GM12878 (cell line): ENCODE measurements at regions not wholly inside any gene's neighbourhood (a gene's known extent, or its start where the extent isn't known, plus 50 kb on each side); places are given as distances from the start of the nearest gene placed in this dataset.

Experiments
- ATAC-seq: fragments of 200-7000 bp; cut with Tn5 transposase; 3 replicates; pipeline ENCODE4 v1.9.1; 2020; ENCODE audit warnings: mild to moderate bottlenecking, moderate library complexity
- BruUV-seq: library from RNA; stranded (reverse); fragments of 400-500 nt; replicated peaks from 2 replicates; lab custom pipeline; 2021; lab: Mats Ljungman, UMichigan
- CTCF ChIA-PET: fragments of 300-600 bp; sonication (Branson Sonifier 250); formaldehyde crosslinking; extraction: SDS; loops from one replicate; lab custom pipeline; 2021; ENCODE audit warnings: inconsistent platforms; lab: Yijun Ruan, JAX
- POLR2A ChIA-PET: fragments of 350-600 bp; formaldehyde crosslinking; extraction: SDS; loops from one replicate; lab custom pipeline; 2021; ENCODE audit warnings: inconsistent platforms; lab: Charles Lee
- RAD21 ChIA-PET: fragments of 300-600 bp; sonication (Branson Sonifier 250); formaldehyde crosslinking; loops from one replicate; lab custom pipeline; 2023; ENCODE audit warnings: antibody characterized with exemption; ENCODE audit not compliant: unreplicated experiment; lab: Charles Lee
- SMC1A ChIA-PET: fragments of 300-600 bp; sonication (Branson Sonifier 250); formaldehyde crosslinking; loops from one replicate; lab custom pipeline; 2023; ENCODE audit not compliant: unreplicated experiment, uncharacterized antibody; lab: Charles Lee
- DNase-seq: peaks from one replicate; pipeline ENCODE4 v3.0.0-alpha.2; 2011; ENCODE audit warnings: low read depth, low spot score
- FAIRE-seq: peaks from 3 replicates; lab custom pipeline; 2011; peaks lifted over from hg19 to GRCh38; lab: Jason Lieb, UNC
- H2AFZ ChIP-seq: 2 replicates; pipeline ENCODE4 v1.6.0; 2011; ENCODE audit warnings: low read depth, low read length, control low read depth; ENCODE audit not compliant: control insufficient read depth
- H3K27ac ChIP-seq: 2 replicates; pipeline ENCODE4 v1.5.1; 2011; ENCODE audit warnings: control low read depth; ENCODE audit not compliant: control insufficient read depth, insufficient read depth
- H3K27me3 ChIP-seq, 2 experiments: replicated peaks in 1 of 2; 2 replicates each; pipeline versions ENCODE4 v1.6.0 to v1.6.1; 2011; ENCODE audit warnings: low read length in 1 of 2; ENCODE audit not compliant: control insufficient read depth in 2 of 2, insufficient read depth in 2 of 2
- H3K36me3 ChIP-seq, 2 experiments: 2 replicates each; pipeline ENCODE4 v1.5.1; 2011; ENCODE audit warnings: low read length in 1 of 2; ENCODE audit not compliant: control insufficient read depth in 2 of 2, insufficient read depth in 2 of 2
- H3K4me1 ChIP-seq: 2 replicates; pipeline ENCODE4 v1.6.1; 2011; ENCODE audit warnings: mild to moderate bottlenecking, low read length, moderate library complexity, mixed read lengths; ENCODE audit not compliant: control insufficient read depth, insufficient read depth
- H3K4me2 ChIP-seq: 2 replicates; pipeline ENCODE4 v1.6.0; 2011; ENCODE audit warnings: control low read depth; ENCODE audit not compliant: control insufficient read depth, insufficient read depth
- H3K4me3 ChIP-seq: fragments of 200-600 bp; sonication (generic); 2 replicates; pipeline ENCODE4 v1.5.1; 2016
- H3K79me2 ChIP-seq: 2 replicates; pipeline ENCODE4 v1.6.0; 2011; ENCODE audit warnings: low read length; ENCODE audit not compliant: control insufficient read depth, insufficient read depth
- H3K9ac ChIP-seq: 2 replicates; pipeline ENCODE4 v1.8.0; 2011; ENCODE audit warnings: low read length, control low read depth, mixed read lengths; ENCODE audit not compliant: control insufficient read depth, insufficient read depth
- H3K9me3 ChIP-seq: replicated peaks from 3 replicates; pipeline ENCODE4 v1.5.1; 2011; ENCODE audit warnings: mild to moderate bottlenecking, low read length; ENCODE audit not compliant: control insufficient read depth, insufficient read depth
- H4K20me1 ChIP-seq: 2 replicates; pipeline ENCODE4 v1.6.0; 2011; ENCODE audit not compliant: control insufficient read depth, insufficient read depth
- ATF7 ChIP-seq: fragments of 450-650 bp; IDR thresholded peaks from 2 replicates; pipeline ENCODE4 v1.6.1; 2016; ENCODE audit warnings: low read depth, mild to moderate bottlenecking
- CBX5 ChIP-seq: sonication (generic); IDR thresholded peaks from 2 replicates; pipeline ENCODE4 v1.6.1; 2016; ENCODE audit warnings: low read depth, moderate library complexity, mild to moderate bottlenecking, inconsistent platforms
- EGR1 ChIP-seq, 2 experiments: IDR thresholded peaks; 1 replicate in 1 of 2; 2 replicates in 1 of 2; pipeline ENCODE4 v1.6.1; 2011 to 2012; ENCODE audit warnings: low read depth in 2 of 2, low read length in 2 of 2, borderline replicate concordance in 1 of 2, mild to moderate bottlenecking in 1 of 2, moderate library complexity in 1 of 2
- EP300 ChIP-seq, 2 experiments: fragments of 150-350 bp in 1 of 2; IDR thresholded peaks; 2 replicates each; pipeline ENCODE4 v1.6.1; 2011 to 2012; ENCODE audit warnings: low read depth in 2 of 2, low read length in 2 of 2, borderline replicate concordance in 1 of 2, improper control_type of control experiment in 1 of 2, inconsistent platforms in 1 of 2; ENCODE audit not compliant: control insufficient read depth in 1 of 2
- GABPA ChIP-seq: IDR thresholded peaks from 2 replicates; pipeline ENCODE4 v1.6.1; 2014; ENCODE audit warnings: antibody characterized with exemption, low read depth, mild to moderate bottlenecking, inconsistent platforms
- IKZF2 ChIP-seq, 2 experiments: fragments of 450-650 bp; IDR thresholded peaks; 2 replicates each; pipeline ENCODE4 v1.6.1; 2017; ENCODE audit warnings: mild to moderate bottlenecking in 2 of 2, moderate library complexity in 2 of 2
- JUNB ChIP-seq: IDR thresholded peaks from 2 replicates; pipeline ENCODE4 v1.6.1; 2016; ENCODE audit warnings: antibody characterized with exemption, mild to moderate bottlenecking
- KDM1A ChIP-seq: fragments of 200-600 bp; sonication (generic); IDR thresholded peaks from 2 replicates; pipeline ENCODE4 v1.6.1; 2016; ENCODE audit warnings: borderline replicate concordance
- KLF5 ChIP-seq: fragments of 450-650 bp; IDR thresholded peaks from 2 replicates; pipeline ENCODE4 v1.6.1; 2014; ENCODE audit warnings: mild to moderate bottlenecking; ENCODE audit not compliant: partially characterized antibody
- MEF2A ChIP-seq: IDR thresholded peaks from 2 replicates; pipeline ENCODE4 v1.6.1; 2011; ENCODE audit warnings: low read depth, mild to moderate bottlenecking, low read length, moderate library complexity; ENCODE audit not compliant: insufficient read depth
- MEF2B ChIP-seq: fragments of 450-650 bp; IDR thresholded peaks from 2 replicates; pipeline ENCODE4 v1.6.1; 2018; ENCODE audit warnings: mild to moderate bottlenecking, moderate library complexity; ENCODE audit not compliant: partially characterized antibody, poor library complexity, severe bottlenecking
- MTA2 ChIP-seq: fragments of 450-650 bp; IDR thresholded peaks from 2 replicates; pipeline ENCODE4 v1.6.1; 2016; ENCODE audit warnings: low read depth, mild to moderate bottlenecking, moderate library complexity
- NRF1 ChIP-seq: conservative IDR thresholded peaks from 2 replicates; pipeline ENCODE4 v1.6.1; 2011; ENCODE audit warnings: mild to moderate bottlenecking, low read depth, low read length, improper control_type of control experiment
- RELB ChIP-seq: fragments of 450-650 bp; IDR thresholded peaks from 2 replicates; pipeline ENCODE4 v1.6.1; 2017; ENCODE audit warnings: low read depth, mild to moderate bottlenecking, moderate library complexity
- SPI1 ChIP-seq: IDR thresholded peaks from 2 replicates; pipeline ENCODE4 v1.6.1; 2011; ENCODE audit warnings: low read depth, mild to moderate bottlenecking, low read length, moderate library complexity, borderline replicate concordance; ENCODE audit not compliant: insufficient read depth
- TAF1 ChIP-seq: IDR thresholded peaks from 2 replicates; pipeline ENCODE4 v1.6.1; 2011; ENCODE audit warnings: mild to moderate bottlenecking, low read depth, low read length, borderline replicate concordance
- TCF7 ChIP-seq: IDR thresholded peaks from 2 replicates; pipeline ENCODE4 v1.6.1; 2014; ENCODE audit warnings: antibody characterized with exemption, borderline replicate concordance
- USF2 ChIP-seq: IDR thresholded peaks from 2 replicates; pipeline ENCODE4 v1.6.1; 2011; ENCODE audit warnings: low read depth, low read length, improper control_type of control experiment, borderline replicate concordance
- ZNF217 ChIP-seq: fragments of 450-650 bp; IDR thresholded peaks from 2 replicates; pipeline ENCODE4 v1.6.1; 2017; ENCODE audit warnings: antibody characterized with exemption, mild to moderate bottlenecking
- WGBS: methylation state at CpG from one replicate; pipeline ENCODE4 v1.1.6; 2016; ENCODE audit warnings: low lambda C conversion rate; ENCODE audit not compliant: insufficient replicate concordance, insufficient coverage; ENCODE audit errors: missing lambda C conversion rate; 5-methylcytosine and 5-hydroxymethylcytosine counted together
- in situ Hi-C: fragments of 300-500 bp; cut with MboI; formaldehyde crosslinking; loops from 9 replicates; pipeline ENCODE4 v1.14.3; 2018; ENCODE audit warnings: mixed read lengths
- intact Hi-C: fragments of 100-400 bp; cut with micrococcal nuclease; formaldehyde crosslinking; loops from one replicate; pipeline ENCODE4 v1.14.2; 2022; ENCODE audit not compliant: unreplicated experiment

GRCh38 chr18:60599267-60599666 lies 226.7 kb upstream of the MC4R start:
- H2AFZ ChIP-seq: no peak overlapping the region
- no TSS peak for BruUV-seq
- ChIA-PET SMC1A (no interaction called here), RAD21 (no interaction called here), CTCF (no interaction called here), POLR2A (no interaction called here)
- no peaks in the 10 kb centered on the region for H3K9me3 ChIP-seq
- WGBS: 0% methylated on average over 1 of the region's 1 CpG
- ATAC-seq (peak; percentile 92), DNase-seq (peak; percentile 19), FAIRE-seq (no peak)
- H3K79me2 ChIP-seq: no peaks in the 10 kb centered on the region
- no peaks in the 10 kb centered on the region for H3K27me3 ChIP-seq
- no peak overlapping the region for H3K27ac ChIP-seq
- in situ Hi-C loops (no loop called here), intact Hi-C loops (no loop called here)
- no peak overlapping the region for H3K4me2 ChIP-seq
- no peak for TF ChIP-seq MEF2A
- peak; percentile 42; the same call in 1 of the 2 replicates for TF ChIP-seq ATF7
- no peak for TF ChIP-seq EGR1 (IDR thresholded peaks at IDR 0.05; ENCODE audit: borderline replicate concordance in 1 of 2, low read depth in 2 of 2, low read length in 2 of 2)
- no peak for TF ChIP-seq NRF1
- peak; percentile 94 for TF ChIP-seq MTA2
- no peak for TF ChIP-seq CBX5
- peak; percentile 50 to 76; a peak in 3 of 4 replicates for TF ChIP-seq IKZF2 (IDR thresholded peaks at IDR 0.05)
- no peak for TF ChIP-seq KDM1A
- peak; percentile 83 for TF ChIP-seq MEF2B
- peak; percentile 64 to 80; a peak in 3 of 4 replicates for TF ChIP-seq EP300 (IDR thresholded peaks at IDR 0.05; ENCODE audit: borderline replicate concordance in 1 of 2, control insufficient read depth in 1 of 2, low read depth in 2 of 2, low read length in 2 of 2)
- TF ChIP-seq KLF5: no peak
- peak; percentile 38; the same call in 1 of the 2 replicates for TF ChIP-seq JUNB
- TF ChIP-seq GABPA: no peak
- peak; percentile 61; the same call in 1 of the 2 replicates for TF ChIP-seq SPI1
- no peak for TF ChIP-seq USF2
- TF ChIP-seq TCF7: no peak
- no peak for TF ChIP-seq TAF1
- TF ChIP-seq RELB: 0 out of 2 replicates have a peak, but pooled peaks have one; percentile 29
- TF ChIP-seq ZNF217: peak; percentile 59; the same call in 1 of the 2 replicates
- no peaks in the 10 kb centered on the region for H4K20me1 ChIP-seq
- H3K36me3 ChIP-seq: no peaks in the 10 kb centered on the region
- H3K4me1 ChIP-seq: 0 out of 2 replicates have a peak, but pooled peaks cover 2% of the 10 kb centered on the region
- no peak overlapping the region for H3K9ac ChIP-seq
- H3K4me3 ChIP-seq: no peak overlapping the region
